Activated T-cell treated with anti-CD3 and anti-CD28 coated beads, Interleukin-2, amount 50 U/mL, for 72 hours (primary cell): ENCODE measurements at regions not wholly inside any gene's neighbourhood (a gene's known extent, or its start where the extent isn't known, plus 50 kb on each side); places are given as distances from the start of the nearest gene placed in this dataset.

Experiments
- ATAC-seq, 2 donors: fragments of 150-1000 bp; cut with Tn5 transposase; replicated peaks in 1 of 2; 2 replicates each; pipeline ENCODE4 v1.10.0; 2021; ENCODE audit warnings: moderate library complexity in 2 of 2, mild to moderate bottlenecking in 1 of 2
- DNase-seq, 2 donors: peaks; one replicate each; pipeline ENCODE4 v3.0.0; 2021 to 2022; ENCODE audit warnings: mixed read lengths in 1 of 2
- H3K27ac Mint-ChIP-seq: one replicate; pipeline ENCODE4 v1.8.0; 2022; ENCODE audit warnings: mild to moderate bottlenecking, moderate library complexity, mixed read lengths
- H3K27me3 Mint-ChIP-seq: one replicate; pipeline ENCODE4 v1.8.0; 2022; ENCODE audit warnings: low read depth, mixed read lengths
- H3K36me3 Mint-ChIP-seq, 2 donors: one replicate each; pipeline ENCODE4 v1.8.0; 2022; ENCODE audit warnings: mixed read lengths in 2 of 2, mild to moderate bottlenecking in 1 of 2; ENCODE audit not compliant: insufficient read depth in 2 of 2
- H3K4me1 Mint-ChIP-seq: one replicate; pipeline ENCODE4 v1.8.0; 2022; ENCODE audit warnings: low read depth, mixed read lengths
- H3K4me3 Mint-ChIP-seq, 2 donors: one replicate each; pipeline ENCODE4 v1.8.0; 2022; ENCODE audit warnings: mild to moderate bottlenecking in 2 of 2, mixed read lengths in 2 of 2, moderate library complexity in 2 of 2
- H3K9me3 Mint-ChIP-seq, 2 donors: one replicate each; pipeline ENCODE4 v1.8.0; 2022; ENCODE audit warnings: mixed read lengths in 2 of 2

GRCh38 chr5:28265877-28266276 is 1227.5 kb upstream of the CDH9 start:
- no peak overlapping the region for H3K4me3 Mint-ChIP-seq

GRCh38 chr5:28254846-28255245 is 1216.5 kb upstream of the CDH9 start:
- DNase-seq (no peak), ATAC-seq (no peak)
- Mint-ChIP-seq H3K9me3 (peaks cover 8 to 14% of the 10 kb centered on the region in 2 donors), H3K36me3 (no peaks in the 10 kb centered on the region), H3K27ac (no peak overlapping the region), H3K4me1 (no peaks in the 10 kb centered on the region), H3K4me3 (no peak overlapping the region), H3K27me3 (no peaks in the 10 kb centered on the region)

More at GRCh38 chr5:28265877-28266276, 1227.5 kb upstream of the CDH9 start:
- DNase-seq (no peak), ATAC-seq (no peak)
- Mint-ChIP-seq H3K27me3 (no peaks in the 10 kb centered on the region), H3K36me3 (peaks cover 0 to 4% of the 10 kb centered on the region in 2 donors), H3K9me3 (peaks cover 6 to 7% of the 10 kb centered on the region in 2 donors), H3K4me1 (no peaks in the 10 kb centered on the region), H3K27ac (no peak overlapping the region)

- no peak for ATAC-seq
- Mint-ChIP-seq H3K36me3 (no peaks in the 10 kb centered on the region), H3K27ac (no peak overlapping the region), H3K27me3 (no peaks in the 10 kb centered on the region), H3K9me3 (peaks cover 11 to 15% of the 10 kb centered on the region in 2 donors), H3K4me3 (no peak overlapping the region), H3K4me1 (no peaks in the 10 kb centered on the region)
- no peak for DNase-seq
Measured at GRCh38 chr5:28253431-28253830, 1215.0 kb upstream of the CDH9 start.

DNA sequence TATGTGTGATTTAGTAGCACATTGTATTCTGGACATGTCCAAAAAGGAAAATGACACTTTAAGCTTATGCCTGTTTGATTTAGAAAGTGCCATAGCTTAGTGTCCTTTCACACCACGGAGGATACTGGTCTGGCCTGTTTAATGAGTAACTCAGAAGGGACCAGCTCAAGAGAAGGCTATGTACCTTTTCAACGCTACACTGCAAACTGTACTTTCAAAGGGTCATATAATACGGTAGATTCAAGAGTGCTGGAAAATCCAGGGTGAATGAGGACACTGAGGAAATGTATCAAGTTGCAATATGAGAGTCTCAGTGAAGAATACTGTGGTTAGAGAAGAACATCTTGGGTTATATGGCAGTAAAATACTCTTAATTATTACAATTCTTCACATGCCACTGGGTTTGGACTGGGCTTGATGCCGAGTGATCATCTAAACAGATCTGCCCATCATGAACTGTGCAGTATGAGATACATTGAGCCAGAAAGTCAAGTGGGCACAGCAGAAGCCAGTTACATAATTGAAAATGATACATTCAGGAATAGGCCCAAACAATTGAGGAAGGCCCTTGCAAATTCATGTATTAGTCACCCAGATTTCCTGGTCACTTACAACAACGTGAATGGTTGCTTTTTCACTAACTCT is 1211.5 kb upstream of the CDH9 start:
- H3K4me1 Mint-ChIP-seq: no peaks in the 10 kb centered on the region
- no peaks in the 10 kb centered on the region for H3K36me3 Mint-ChIP-seq
- ATAC-seq (no peak), DNase-seq (no peak)
- H3K27me3 Mint-ChIP-seq: no peaks in the 10 kb centered on the region
- no peak overlapping the region for H3K27ac Mint-ChIP-seq
- no peak overlapping the region for H3K4me3 Mint-ChIP-seq
- H3K9me3 Mint-ChIP-seq: peaks cover 11 to 13% of the 10 kb centered on the region in 2 donors

DNA sequence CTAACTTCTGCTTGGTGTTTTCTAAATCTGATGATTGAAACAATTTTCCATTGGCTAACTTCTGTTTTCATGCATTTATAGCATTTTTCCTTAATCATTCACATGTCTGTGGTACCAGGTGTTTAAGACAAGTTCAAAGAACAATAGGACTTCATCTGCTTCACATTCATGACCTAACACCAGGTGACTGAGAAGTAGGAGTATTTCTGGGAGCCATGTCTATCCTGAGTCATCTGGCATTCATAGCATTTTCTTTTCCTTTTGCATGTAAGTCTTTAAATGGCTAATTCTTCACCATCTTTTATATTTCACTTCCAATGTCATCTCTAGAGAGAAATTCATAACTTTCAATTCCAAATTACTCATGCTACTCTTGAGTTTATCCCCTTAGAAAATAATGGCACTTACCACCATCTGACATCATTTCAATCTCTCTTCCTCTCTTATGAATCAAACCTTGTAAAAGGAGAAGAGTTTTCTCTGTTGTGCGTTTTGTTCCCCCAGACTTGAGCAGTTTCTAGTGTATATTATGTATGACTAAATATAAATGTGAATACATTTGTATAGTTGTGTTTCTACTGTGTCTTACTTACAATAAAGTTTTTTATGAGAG is 1196.1 kb upstream of the CDH9 start:
- DNase-seq (no peak), ATAC-seq (peak in 1 of 2 donors; percentile 49)
- Mint-ChIP-seq H3K27ac (no peak overlapping the region), H3K4me3 (no peak overlapping the region), H3K27me3 (no peaks in the 10 kb centered on the region), H3K4me1 (no peaks in the 10 kb centered on the region), H3K36me3 (no peaks in the 10 kb centered on the region), H3K9me3 (peaks cover 4 to 9% of the 10 kb centered on the region in 2 donors)

DNA sequence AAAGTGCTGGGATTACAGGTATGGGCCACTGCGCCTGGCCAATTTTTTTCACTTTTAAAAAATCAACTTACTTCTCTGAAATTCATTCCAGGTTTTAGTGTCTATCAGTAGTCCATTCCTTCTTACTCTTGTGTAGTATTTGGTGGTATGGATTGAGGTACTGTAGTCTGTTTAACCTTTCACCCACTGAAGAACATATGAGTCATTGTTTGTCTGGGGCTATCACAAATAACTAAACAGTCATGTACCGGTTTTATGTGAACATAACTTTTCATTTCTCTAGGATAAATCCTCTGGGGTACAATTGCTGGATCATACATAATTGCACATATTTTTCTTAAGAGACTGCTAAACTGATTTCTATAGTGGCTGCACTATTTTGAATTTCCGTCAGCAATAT is 1188.0 kb upstream of the CDH9 start:
- Mint-ChIP-seq H3K27ac (no peak overlapping the region), H3K9me3 (peaks cover 5 to 7% of the 10 kb centered on the region in 2 donors), H3K4me1 (no peaks in the 10 kb centered on the region), H3K36me3 (no peaks in the 10 kb centered on the region), H3K4me3 (no peak overlapping the region), H3K27me3 (no peaks in the 10 kb centered on the region)
- DNase-seq (no peak), ATAC-seq (no peak)

DNA sequence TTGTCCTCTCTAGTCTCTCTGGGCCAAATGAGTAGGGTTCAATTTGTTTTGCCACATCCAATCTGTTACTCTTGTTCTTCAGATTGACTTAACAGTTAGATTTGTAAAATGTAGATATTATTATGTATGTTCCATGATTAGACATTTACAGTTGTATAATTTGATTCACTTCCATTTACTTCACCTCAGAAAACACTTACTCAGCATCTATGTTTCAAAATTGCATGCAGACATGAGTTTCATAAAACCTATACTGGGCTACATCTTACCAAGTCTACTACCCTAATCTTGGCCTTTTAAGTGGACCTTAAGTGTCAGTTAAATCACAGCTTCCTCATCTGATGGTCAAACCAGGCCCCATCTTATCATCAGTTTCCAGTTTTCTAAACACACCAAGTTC is 1181.2 kb upstream of the CDH9 start:
- H3K27ac Mint-ChIP-seq: no peak overlapping the region
- no peaks in the 10 kb centered on the region for H3K36me3 Mint-ChIP-seq
- ATAC-seq (no peak), DNase-seq (no peak)
- H3K27me3 Mint-ChIP-seq: no peaks in the 10 kb centered on the region
- no peaks in the 10 kb centered on the region for H3K4me1 Mint-ChIP-seq
- H3K9me3 Mint-ChIP-seq: peaks cover 3 to 4% of the 10 kb centered on the region in 2 donors
- no peak overlapping the region for H3K4me3 Mint-ChIP-seq

- Mint-ChIP-seq H3K27me3 (no peaks in the 10 kb centered on the region), H3K36me3 (no peaks in the 10 kb centered on the region), H3K27ac (no peak overlapping the region), H3K4me1 (no peaks in the 10 kb centered on the region), H3K4me3 (no peak overlapping the region), H3K9me3 (peaks cover 2 to 6% of the 10 kb centered on the region in 2 donors)
- DNase-seq (no peak), ATAC-seq (no peak)
Measured at GRCh38 chr5:28217695-28218094, 1179.3 kb upstream of the CDH9 start.

- DNase-seq (no peak), ATAC-seq (peak in 1 of 2 donors; percentile 32)
- H3K4me1 Mint-ChIP-seq: no peaks in the 10 kb centered on the region
- no peaks in the 10 kb centered on the region for H3K27me3 Mint-ChIP-seq
- no peak overlapping the region for H3K4me3 Mint-ChIP-seq
- H3K36me3 Mint-ChIP-seq: no peaks in the 10 kb centered on the region
- peaks cover 2 to 6% of the 10 kb centered on the region in 2 donors for H3K9me3 Mint-ChIP-seq
- no peak overlapping the region for H3K27ac Mint-ChIP-seq
Measured at GRCh38 chr5:28216939-28217360, 1178.6 kb upstream of the CDH9 start.

- Mint-ChIP-seq H3K4me1 (no peaks in the 10 kb centered on the region), H3K27me3 (no peaks in the 10 kb centered on the region), H3K4me3 (no peak overlapping the region), H3K9me3 (peaks cover 2 to 6% of the 10 kb centered on the region in 2 donors), H3K36me3 (no peaks in the 10 kb centered on the region), H3K27ac (no peak overlapping the region)
- DNase-seq: no peak
- no peak for ATAC-seq
Measured at GRCh38 chr5:28215091-28215490, 1176.7 kb upstream of the CDH9 start.

- Mint-ChIP-seq H3K36me3 (no peaks in the 10 kb centered on the region), H3K9me3 (peaks cover 2 to 6% of the 10 kb centered on the region in 2 donors), H3K27ac (no peak overlapping the region), H3K4me1 (no peaks in the 10 kb centered on the region), H3K27me3 (no peaks in the 10 kb centered on the region), H3K4me3 (no peak overlapping the region)
- ATAC-seq: no peak
- DNase-seq: no peak
Measured at GRCh38 chr5:28214292-28214691, 1175.9 kb upstream of the CDH9 start.

DNA sequence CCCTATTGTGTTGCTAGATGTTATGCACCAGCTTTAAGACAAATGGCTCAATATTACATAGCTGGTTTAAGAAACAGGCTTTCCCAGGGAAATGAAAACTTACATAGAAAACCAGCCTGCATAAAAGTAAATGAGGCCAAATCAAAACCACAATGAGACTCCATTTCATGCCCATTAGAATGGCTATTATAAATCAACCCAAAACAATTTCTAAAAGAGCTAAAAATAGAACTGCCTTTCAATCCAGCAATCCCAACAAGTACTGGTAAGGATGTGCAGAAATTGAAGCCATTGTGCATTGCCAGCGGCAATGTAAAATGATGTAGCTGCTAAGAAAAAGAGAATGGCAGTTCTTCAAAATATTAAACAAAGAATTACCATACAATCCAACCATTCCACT is 1170.0 kb upstream of the CDH9 start:
- no peaks in the 10 kb centered on the region for H3K4me1 Mint-ChIP-seq
- no peak for DNase-seq
- H3K27me3 Mint-ChIP-seq: no peaks in the 10 kb centered on the region

DNA sequence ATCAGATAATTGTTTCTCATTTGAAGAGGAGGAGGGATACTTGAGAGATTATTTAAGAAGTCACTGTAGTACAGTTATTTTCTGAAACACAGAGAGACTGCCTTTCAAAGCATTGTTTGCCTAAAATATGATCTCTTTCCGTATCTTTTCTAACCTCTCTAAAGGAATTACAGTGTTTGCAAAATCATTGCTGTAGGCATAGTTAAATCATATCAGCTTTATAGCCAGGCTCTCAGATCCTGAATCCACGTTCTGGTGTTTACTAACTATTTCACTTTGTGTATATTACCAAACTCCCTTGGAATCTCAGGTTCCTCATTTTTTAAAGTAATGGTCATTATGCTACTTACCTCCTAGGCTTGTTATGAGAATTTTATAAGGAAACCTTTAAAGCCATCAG is 1151.6 kb upstream of the CDH9 start:
- ATAC-seq (no peak), DNase-seq (no peak)
- peaks cover 2% of the 10 kb centered on the region in 2 donors for H3K36me3 Mint-ChIP-seq
- peaks cover 2 to 6% of the 10 kb centered on the region in 2 donors for H3K9me3 Mint-ChIP-seq
- no peak overlapping the region for H3K27ac Mint-ChIP-seq
- H3K4me1 Mint-ChIP-seq: no peaks in the 10 kb centered on the region
- no peaks in the 10 kb centered on the region for H3K27me3 Mint-ChIP-seq
- H3K4me3 Mint-ChIP-seq: no peak overlapping the region

More for the DNA sequence above, 1170.0 kb upstream of the CDH9 start:
- no peaks in the 10 kb centered on the region for H3K36me3 Mint-ChIP-seq
- H3K27ac Mint-ChIP-seq: no peak overlapping the region
- no peak overlapping the region for H3K4me3 Mint-ChIP-seq
- no peak for ATAC-seq
- H3K9me3 Mint-ChIP-seq: peaks cover 0 to 2% of the 10 kb centered on the region in 2 donors

- Mint-ChIP-seq H3K27me3 (no peaks in the 10 kb centered on the region), H3K4me3 (no peak overlapping the region), H3K4me1 (no peaks in the 10 kb centered on the region), H3K36me3 (no peaks in the 10 kb centered on the region), H3K27ac (no peak overlapping the region), H3K9me3 (peaks cover 5 to 6% of the 10 kb centered on the region in 2 donors)
- ATAC-seq (no peak), DNase-seq (no peak)
Measured at GRCh38 chr5:28174691-28175090, 1136.3 kb upstream of the CDH9 start.
